ENCODE measurements at regions not wholly inside any gene's neighbourhood (a gene's known extent, or its start where the extent isn't known, plus 50 kb on each side); places are given as distances from the start of the nearest gene placed in this dataset.

- DNase-seq, result no peak
Measured at GRCh38 chr7:21370283-21370982, 57.5 kb upstream of the SP4 start.

DNA sequence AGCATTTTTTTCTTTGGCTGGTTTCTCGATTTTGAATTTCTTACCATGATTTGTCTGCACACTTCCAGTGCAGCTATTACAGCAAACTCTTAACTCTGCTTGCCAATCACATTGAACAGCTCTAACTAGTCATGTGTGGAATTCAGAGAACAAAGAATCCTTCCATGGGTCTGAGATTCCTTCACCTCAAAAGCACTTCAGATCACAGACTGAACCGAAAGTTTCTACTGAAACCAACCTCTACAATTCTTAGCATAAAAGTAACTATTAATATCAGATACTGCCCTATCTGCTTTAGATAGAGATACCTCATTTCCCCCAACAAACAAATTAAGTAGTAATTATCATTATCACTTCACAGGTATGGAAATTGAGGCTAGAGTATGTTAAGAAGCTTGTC, 56.5 kb upstream of the SP4 start:
- DNase-seq, result no peak

DNA sequence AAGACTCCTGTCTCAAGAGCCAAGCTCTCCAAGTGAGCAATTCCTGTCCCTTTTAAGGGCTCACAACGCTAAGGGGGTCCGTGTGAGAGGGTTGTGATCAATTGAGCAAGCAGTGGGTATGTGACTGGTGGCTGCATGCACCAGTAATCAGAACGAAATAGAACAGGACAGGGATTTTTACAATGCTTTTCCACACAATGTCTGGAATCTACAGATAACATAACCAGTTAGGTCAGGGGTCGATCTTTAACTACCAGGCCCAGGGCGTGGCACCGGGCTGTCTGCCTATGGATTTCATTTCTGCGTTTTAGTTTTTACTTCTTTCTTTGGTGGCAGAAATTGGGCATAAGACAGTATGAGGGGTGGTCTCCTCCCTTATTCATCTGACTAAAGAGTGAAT, 54.9 kb upstream of the SP4 start:
- DNase-seq, result no peak

DNA sequence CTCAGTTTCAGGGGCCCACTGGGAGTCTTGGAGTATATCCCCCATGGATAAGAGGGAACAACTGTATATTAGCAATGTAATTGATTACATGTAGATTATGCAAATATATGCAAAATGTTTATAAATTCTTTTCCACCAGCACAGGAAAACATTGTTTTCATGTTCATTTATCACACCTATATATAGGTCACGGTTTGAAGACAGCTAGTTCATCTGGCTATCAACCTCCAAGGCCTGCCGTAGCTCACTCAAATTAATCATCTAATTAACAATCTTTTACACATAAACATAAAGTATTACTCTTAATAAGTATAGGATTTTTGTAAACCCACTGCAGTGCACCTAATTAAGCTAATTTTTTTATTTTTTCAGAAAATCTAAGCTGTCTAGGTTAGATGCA, 53.7 kb upstream of the SP4 start:
- DNase-seq, result no peak

DNA sequence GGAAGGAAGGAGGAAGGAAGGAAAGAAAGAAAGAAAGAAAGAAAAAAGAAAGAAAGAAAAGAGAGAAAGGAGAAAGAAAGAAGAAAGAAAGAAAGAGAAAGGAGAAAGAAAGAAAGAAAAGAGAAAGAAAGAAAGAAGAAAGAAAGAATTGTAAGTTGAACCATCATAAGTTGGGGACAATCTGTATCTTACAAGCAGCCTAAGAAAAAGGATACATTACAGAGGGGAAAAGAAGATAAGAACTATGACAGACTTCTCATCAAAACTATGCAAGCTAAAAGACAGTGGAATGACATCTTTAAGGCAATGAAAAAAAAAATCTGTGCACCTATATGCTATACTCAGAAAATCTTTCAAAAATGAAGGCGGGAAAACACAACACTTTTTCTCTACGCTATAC, 50.3 kb upstream of the SP4 start:
- DNase-seq, result no peak

Data from NCI-H446 treated with DMSO at 0.1 percent for 48 hours (cell line).